Caki2 (cell line): ENCODE measurements at regions not wholly inside any gene's neighbourhood (a gene's known extent, or its start where the extent isn't known, plus 50 kb on each side); places are given as distances from the start of the nearest gene placed in this dataset.
"Not testable (repeated sequence)": the region's sequence is repeated elsewhere in the genome, so short reads cannot be mapped to it uniquely, and the experiment has no call there.

Experiments
- DNase-seq: peaks from one replicate; pipeline ENCODE4 v3.0.0-alpha.2; 2015; ENCODE audit warnings: low read depth
- in situ Hi-C: cut with HindIII; loops from 2 replicates; pipeline ENCODE4 v1.10.0; 2016; ENCODE audit warnings: low sequenced_read_pairs, low pct_unique_long_range_greater_than_20kb, mixed read lengths

DNA sequence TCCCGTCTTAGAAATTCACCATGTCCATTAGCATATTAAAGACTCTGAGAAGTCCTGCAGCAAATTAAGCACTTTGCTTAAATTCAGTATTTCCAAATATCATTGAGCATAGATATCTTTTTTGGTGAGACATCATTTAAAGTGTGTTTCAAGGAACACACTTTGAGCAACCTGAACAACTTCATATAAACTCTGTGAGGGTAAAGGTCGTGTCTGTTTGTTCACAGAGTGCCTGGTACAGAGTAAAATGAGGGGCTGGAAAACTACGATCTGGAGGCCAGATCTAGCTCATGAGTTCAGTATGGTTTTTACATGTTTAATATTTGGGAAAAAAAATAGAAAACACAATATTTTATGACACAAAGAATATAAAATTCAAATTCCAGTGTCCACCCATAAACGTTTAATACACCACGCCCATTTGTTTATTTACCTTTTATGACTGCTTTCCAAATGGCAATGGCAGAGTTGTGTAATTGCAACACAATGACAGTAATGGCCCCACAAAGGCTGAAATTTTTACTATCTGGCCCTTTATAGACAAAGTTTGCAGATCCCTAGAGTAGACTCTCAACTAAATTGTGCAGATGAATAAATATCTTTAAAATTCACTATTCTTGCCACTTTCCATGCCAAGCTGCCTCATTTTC lies 67.4 kb downstream of the SNTN start:
- no peak for DNase-seq
- in situ Hi-C loops: no loop called here

DNA sequence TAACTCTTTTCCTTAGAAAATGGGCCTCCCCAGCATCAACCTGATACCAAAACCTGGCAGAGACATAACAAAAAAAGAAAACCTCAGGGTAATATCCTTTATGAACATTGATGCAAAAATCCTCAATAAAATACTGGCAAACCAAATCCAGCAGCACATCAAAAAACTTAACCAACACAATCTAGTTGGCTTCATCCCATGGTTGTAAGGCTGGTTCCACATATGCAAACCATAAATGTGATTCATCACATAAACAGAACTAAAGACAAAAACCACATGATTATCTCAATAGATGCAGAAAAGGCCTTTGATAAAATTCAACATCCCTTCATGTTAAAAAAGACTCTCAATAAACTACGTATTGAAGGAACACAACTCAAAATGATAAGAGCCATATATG lies 68.5 kb downstream of the SNTN start:
- DNase-seq, in situ Hi-C loops: not testable (repeated sequence)

DNA sequence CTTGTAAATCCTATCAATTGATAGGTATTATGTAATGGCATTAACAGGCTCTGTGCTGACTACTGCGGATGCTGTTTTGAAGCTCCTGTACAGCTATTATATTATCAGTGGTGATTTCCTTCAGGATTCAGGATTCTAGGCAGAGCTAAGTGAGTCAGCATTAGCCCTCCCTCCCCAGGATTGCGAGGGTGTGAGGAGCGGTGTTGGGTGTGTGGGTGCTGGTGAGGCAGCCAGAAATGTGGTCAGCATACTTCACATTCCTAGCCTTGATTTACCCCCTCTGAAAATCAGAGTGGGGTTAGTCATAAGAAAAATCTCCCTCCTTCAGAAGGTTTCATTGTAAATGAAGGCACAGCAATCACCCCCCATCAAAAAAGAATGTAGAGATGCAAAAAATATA lies 72.5 kb downstream of the SNTN start:
- DNase-seq: peak; percentile 45
- in situ Hi-C loops: no loop called here

DNA sequence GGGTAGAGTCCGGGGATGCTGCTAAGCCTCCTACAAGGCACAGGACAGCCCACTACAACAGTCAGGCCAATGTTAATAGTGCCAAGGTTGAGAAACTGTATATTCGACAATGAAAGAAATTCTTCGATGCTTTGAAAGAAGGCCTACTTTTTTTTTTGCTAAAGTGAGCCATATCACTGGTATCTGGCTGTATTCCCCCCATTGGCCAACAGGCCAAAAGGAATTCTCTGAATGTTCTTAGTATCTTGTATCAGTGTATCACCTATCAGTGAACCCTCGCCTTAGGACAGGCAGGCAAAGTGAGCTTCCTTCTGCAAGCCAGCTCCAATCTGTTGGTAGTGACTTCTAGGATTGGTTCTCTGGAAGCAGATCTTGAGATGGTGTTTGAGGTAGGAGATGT lies 74.2 kb downstream of the SNTN start:
- no peak for DNase-seq
- in situ Hi-C loops: no loop called here

DNA sequence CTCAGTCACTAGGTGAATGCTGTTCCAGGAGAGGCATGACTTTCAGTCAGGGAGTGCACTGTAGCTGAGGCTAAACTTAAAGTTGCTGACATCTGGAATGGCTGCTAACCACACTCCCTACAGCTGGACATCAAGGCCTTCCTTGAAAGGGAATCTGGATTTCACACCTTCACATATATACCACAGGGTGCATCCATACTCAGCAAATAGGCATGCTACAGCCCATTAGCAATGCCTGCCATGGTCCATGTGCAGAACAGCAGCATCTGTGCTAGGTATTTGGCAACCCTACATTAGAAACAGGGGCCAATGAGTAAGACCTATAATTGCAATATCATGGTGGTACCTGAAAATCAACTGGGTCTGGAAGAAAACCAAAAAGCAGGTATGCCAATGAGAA lies 74.8 kb downstream of the SNTN start:
- DNase-seq: no peak
- in situ Hi-C loops: no loop called here

DNA sequence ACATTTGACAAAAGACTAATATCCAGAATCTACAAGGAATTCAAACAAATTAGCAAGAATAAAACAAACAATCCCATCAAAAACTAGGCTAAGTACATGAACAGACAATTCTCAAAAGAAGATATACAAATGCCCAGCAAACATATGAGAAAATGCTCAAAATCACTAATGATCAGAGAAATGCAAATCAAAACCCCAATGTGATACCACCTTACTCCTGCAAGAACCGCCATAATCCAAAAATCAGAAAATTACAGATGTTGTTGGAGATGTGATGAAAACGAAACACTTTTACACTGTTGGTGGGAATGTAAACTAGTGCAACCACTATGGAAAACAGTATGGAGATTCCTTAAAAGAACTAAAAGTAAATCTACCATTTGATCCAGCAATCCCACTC lies 79.4 kb downstream of the SNTN start:
- in situ Hi-C loops: no loop called here
- no peak for DNase-seq

DNA sequence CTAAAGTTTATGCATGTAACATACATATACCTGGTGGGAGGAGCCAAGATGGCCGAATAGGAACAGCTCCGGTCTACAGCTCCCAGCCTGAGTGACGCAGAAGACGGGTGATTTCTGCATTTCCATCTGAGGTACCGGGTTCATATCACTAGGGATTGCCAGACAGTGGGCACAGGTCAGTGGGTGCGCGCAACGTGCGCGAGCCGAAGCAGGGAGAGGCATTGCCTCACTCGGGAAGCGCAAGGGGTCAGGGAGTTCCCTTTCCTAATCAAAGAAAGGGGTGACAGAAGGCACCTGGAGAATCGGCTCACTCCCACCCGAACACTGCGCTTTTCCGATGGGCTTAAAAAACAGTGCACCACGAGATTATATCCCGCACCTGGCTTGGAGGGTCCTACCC lies 80.8 kb downstream of the SNTN start:
- DNase-seq, in situ Hi-C loops: not testable (repeated sequence)

DNA sequence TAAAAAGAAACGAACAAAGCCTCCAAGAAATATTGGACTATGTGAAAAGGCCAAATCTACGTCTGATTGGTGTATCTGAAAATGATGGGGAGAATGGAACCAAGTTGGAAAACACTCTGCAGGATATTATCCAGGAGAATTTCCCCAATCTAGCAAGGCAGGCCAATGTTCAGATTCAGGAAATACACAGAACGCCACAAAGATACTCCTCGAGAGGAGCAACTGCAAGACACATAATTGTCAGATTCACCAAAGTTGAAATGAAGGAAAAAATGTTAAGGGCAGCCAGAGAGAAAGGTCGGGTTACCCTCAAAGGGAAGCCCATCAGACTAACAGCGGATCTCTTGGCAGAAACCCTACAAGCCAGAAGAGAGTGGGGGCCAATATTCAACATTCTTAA lies 82.2 kb downstream of the SNTN start:
- DNase-seq, in situ Hi-C loops: not testable (repeated sequence)

DNA sequence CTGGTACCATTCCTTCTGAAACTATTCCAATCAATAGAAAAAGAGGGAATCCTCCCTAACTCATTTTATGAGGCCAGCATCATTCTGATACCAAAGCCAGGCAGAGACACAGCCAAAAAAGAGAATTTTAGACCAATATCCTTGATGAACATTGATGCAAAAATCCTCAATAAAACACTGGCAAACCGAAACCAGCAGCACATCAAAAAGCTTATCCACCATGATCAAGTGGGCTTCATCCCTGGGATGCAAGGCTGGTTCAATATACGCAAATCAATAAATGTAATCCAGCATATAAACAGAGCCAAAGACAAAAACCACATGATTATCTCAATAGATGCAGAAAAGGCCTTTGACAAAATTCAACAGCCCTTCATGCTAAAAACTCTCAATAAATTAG lies 82.3 kb upstream of the C3orf49 start:
- in situ Hi-C loops, DNase-seq: not testable (repeated sequence)

DNA sequence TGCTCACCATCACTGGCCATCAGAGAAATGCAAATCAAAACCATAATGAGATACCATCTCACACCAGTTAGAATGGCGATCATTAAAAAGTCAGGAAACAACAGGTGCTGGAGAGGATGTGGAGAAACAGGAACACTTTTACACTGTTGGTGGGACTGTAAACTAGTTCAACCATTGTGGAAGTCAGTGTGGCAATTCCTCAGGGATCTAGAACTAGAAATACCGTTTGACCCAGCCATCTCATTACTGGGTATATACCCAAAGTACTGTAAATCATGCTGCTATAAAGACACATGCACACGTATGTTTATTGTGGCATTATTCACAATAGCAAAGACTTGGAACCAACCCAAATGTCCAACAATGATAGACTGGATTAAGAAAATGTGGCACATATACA lies 80.5 kb upstream of the C3orf49 start:
- in situ Hi-C loops: not testable (repeated sequence)

DNA sequence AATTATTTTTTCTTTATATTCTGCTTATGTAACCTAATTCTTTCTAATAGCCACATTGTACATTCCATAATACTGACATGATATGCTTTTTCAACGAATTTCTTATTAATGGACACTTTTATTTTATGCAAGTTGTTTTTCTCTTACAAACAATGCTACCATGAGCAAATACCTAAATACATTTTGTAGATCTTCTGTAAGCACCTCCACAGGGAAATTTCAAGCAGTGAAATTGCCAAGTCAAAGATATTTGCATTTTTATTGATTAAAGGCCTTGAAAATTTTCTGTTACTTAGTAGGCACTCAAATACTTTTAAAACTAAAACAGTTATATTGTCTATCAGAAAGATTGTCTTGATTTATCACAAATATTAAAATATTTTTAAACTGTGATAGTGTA lies 79.6 kb upstream of the C3orf49 start:
- no peak for DNase-seq
- in situ Hi-C loops: no loop called here

More for the DNA sequence above, 80.5 kb upstream of the C3orf49 start:
- DNase-seq: not testable (repeated sequence)

DNA sequence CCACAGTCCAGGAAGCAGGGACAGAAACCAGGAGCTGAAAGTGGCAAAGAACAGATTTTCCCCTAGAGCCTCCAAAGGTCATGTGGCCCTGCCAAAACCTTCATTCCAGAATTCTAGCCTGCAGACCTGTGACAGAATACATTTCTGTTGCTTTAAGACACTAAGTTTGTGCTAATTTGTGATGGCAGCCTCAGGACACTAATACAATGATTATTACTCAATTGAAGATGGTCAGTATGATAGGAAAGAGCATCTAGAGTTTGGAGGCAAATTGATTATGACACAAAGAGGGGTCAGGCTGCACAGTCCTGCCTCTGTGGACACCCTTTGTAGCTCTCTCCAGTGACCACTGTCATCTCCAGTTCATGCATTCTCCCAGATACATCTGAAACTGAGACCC lies 79.0 kb upstream of the C3orf49 start:
- no peak for DNase-seq
- in situ Hi-C loops: no loop called here

DNA sequence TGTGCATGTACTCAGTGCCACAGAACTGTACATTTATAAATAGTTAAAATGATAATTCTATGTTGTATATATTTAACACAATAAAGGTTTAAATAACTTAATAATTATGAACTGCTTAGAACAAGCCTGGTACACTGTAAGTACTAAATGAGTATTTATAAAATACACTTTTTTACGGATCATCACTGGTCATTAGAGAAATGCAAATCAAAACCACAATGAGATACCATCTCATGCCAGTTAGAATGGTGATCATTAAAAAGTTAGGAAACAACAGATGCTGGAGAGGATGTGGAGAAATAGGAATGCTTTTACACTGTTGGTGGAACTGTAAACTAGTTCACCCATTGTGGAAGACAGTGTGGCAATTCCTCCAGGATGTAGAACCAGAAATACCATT lies 74.4 kb upstream of the C3orf49 start:
- DNase-seq, in situ Hi-C loops: not testable (repeated sequence)

DNA sequence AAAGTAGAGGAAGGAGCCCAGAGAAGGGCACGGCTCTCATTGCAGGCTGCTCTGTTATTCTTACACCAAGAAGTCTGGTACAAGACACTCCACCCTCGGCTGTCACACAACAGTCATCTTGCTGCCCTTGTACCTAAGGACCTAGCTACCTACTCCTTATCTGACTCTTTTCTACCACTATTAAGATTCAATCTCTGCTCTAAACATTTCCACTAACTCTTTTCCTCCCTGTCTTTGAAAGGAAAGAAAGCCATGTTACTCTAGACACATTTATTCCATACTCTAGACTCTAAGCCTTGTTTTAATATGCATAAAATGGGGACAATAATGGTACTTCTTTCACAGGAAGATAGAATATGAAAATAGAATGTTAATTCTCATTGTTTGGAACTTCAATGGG lies 73.3 kb upstream of the C3orf49 start:
- DNase-seq: no peak
- in situ Hi-C loops: no loop called here

DNA sequence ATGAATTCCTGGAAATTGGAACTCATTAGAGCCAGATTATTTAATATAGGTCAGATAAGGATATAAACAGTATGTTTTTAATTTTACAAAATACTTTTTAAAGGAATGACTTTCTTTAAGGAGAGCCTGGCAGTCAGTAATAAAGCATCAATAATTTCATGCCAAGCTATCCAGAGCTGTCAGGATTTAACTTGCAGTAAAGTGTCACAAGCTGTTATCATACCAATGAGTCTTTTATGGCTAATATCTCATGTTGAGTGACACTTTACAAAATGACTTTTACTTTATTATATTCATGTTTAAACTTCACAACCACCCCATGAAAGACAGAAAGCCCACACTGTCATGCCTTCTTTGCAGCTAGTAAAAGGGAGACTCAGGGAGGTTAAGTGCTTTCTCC lies 72.9 kb upstream of the C3orf49 start:
- DNase-seq: no peak
- in situ Hi-C loops: no loop called here

DNA sequence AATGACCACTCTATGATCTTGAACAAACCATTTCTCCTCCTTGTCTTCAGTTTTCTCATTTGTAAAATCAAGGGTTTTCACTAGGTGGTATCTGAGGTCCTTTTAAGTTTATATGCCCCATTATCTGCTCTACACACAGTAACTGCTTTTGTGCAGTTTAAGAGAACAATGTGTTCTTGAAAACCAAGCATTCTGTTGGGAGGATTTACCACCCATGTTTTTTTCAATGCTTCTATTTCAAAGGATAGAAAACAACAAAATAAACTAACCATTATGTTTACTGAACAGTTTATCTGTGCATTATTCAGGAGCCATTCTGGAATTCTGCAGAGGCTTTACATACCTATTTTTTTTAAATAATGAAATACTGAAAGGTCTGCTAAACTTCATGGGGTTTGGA lies 67.6 kb upstream of the C3orf49 start:
- in situ Hi-C loops: no loop called here
- no peak for DNase-seq

DNA sequence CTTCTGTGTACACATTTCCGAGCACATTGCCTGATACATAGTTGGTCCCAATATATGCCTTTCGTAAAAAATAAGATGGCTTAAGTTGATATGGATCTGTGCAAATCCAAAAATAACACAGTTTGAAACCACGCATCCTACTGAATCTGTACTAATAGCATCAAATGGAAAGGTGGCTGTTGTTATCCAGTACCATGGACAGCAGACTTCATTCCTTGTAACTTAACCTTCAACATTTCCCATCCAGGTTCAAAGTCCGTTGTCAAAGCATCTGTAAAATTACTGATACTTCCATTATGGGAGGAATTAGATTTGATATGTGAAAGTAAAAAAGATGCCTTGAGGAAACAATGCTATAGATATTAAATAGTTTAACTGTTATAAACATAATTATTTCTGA lies 65.5 kb upstream of the C3orf49 start:
- DNase-seq: peak; percentile 4
- in situ Hi-C loops: no loop called here

DNA sequence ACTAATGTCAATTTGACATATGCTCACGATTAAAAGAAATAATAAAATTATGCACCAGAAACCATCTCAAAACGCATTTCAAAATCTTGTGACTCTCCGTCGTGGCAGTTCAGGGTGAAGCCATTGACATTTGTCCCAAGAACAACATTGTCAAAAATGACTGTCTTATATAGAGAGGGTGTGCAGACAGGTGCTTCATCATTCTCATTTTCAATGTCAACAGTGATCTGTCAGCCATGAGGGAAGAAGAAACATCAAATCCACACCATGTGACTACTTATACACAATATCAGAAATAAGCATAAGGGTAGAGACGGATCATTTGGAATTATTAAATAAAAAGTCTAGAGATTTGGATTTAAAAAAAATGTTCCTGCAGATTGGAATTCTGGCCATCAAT lies 65.1 kb upstream of the C3orf49 start:
- in situ Hi-C loops: no loop called here
- DNase-seq: no peak

DNA sequence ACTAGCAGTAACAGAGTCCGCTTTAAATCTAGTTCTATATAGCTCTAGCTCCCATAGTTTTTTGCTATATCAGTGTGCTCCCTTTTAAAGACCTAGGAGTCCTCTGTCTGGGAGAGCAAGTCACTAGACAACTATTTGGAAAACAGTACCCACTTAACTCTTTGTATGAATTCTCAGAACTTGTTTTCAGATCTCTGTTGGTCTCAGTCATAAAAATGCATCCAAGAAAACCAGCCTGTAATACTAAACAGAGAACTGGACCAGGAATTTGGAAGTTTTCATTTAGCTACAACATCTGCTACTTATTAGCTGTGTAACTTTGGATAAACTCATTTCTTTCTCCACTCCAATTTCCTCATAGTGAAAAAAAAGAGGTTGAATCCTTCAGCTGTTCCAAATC lies 56.9 kb upstream of the C3orf49 start:
- no peak for DNase-seq
- in situ Hi-C loops: no loop called here

DNA sequence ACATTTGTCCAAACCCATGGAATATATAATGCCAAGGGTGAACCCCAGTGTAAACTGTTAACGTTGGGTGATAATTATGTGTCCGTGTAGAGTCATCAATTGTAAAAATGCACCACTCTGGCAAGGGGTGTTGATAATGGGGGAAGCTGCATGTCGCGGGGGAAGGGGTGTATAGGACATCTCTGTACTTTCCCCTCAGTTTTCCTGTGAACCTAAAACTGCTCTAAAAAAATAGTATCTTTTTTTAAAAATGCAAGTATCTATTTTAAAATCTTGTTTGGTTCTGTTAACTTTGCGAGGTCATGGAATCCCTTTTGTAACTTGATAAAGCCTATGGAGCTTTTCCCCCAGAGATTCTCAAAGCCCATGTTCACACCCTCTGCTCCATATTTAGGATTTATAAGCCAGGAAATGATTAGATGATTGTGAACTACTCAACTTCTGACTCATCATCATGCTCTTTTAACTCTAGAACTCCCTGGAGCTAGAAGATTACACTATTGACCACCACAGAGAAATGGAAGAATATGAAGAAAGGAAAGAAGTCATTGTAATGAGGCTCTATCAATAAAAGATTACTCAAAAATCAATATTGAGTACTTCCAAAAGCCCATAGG lies 56.1 kb upstream of the C3orf49 start:
- in situ Hi-C loops: no loop called here
- no peak for DNase-seq
